GM12878 (cell line): ENCODE measurements at regions not wholly inside any gene's neighbourhood (a gene's known extent, or its start where the extent isn't known, plus 50 kb on each side); places are given as distances from the start of the nearest gene placed in this dataset.

Experiments
- CTCF ChIP-seq, 3 experiments: IDR thresholded peaks in 2 of 3; conservative IDR thresholded peaks in 1 of 3; 2 replicates each; pipeline ENCODE4 v1.5.1; 2011; ENCODE audit warnings: low read depth in 3 of 3, low read length in 3 of 3, mild to moderate bottlenecking in 3 of 3, control low read depth in 2 of 3, moderate library complexity in 2 of 3, inconsistent platforms in 1 of 3, mixed read lengths in 1 of 3; ENCODE audit not compliant: control insufficient read depth in 2 of 3, insufficient read depth in 1 of 3; ENCODE audit errors: extremely low read depth in 1 of 3
- POLR2A ChIP-seq: IDR thresholded peaks from 2 replicates; pipeline ENCODE4 v1.6.1; 2011; ENCODE audit warnings: low read depth, mild to moderate bottlenecking, low read length
- ZNF274 ChIP-seq: IDR thresholded peaks from one replicate; pipeline ENCODE4 v1.8.0; 2011; ENCODE audit not compliant: insufficient read length, insufficient read depth
- ZNF592 ChIP-seq: fragments of 450-650 bp; IDR thresholded peaks from 2 replicates; pipeline ENCODE4 v1.6.1; 2017; ENCODE audit warnings: mild to moderate bottlenecking, moderate library complexity

GRCh38 chr2:55102056-55102812 is 52.0 kb upstream of the RTN4 start:
- TF ChIP-seq ZNF274 (no peak), ZNF592 (no peak), CTCF (IDR thresholded peaks at IDR 0.05 in 2 of 3, conservative IDR thresholded peaks at IDR 0.05 in 1 of 3; ENCODE audit: control insufficient read depth in 2 of 3, extremely low read depth in 1 of 3, insufficient read depth in 1 of 3, low read depth in 3 of 3, low read length in 3 of 3) (no peak), POLR2A (no peak)
